CD4-positive, alpha-beta T cell treated with Interleukin-15 for 1 hour (primary cell): ENCODE measurements at regions not wholly inside any gene's neighbourhood (a gene's known extent, or its start where the extent isn't known, plus 50 kb on each side); places are given as distances from the start of the nearest gene placed in this dataset.
"Not testable (repeated sequence)": the region's sequence is repeated elsewhere in the genome, so short reads cannot be mapped to it uniquely, and the experiment has no call there.

Source experiments
- DNase-seq: peaks from one replicate; pipeline ENCODE4 v3.0.0-alpha.2; 2020

- DNase-seq: no peak
Measured at GRCh38 chr10:21403256-21404015, 122.0 kb downstream of the SKIDA1 start.

GRCh38 chr10:21402606-21403083 is 122.8 kb downstream of the SKIDA1 start:
- no peak for DNase-seq

GRCh38 chr10:21401196-21401595 is 124.3 kb downstream of the SKIDA1 start:
- DNase-seq: no peak

GRCh38 chr10:21399392-21400035 is 126.0 kb downstream of the SKIDA1 start:
- DNase-seq: no peak

GRCh38 chr10:21398563-21399231 is 126.8 kb downstream of the SKIDA1 start:
- no peak for DNase-seq

- no peak for DNase-seq
Measured at GRCh38 chr10:21396889-21397288, 128.6 kb downstream of the SKIDA1 start.

- no peak for DNase-seq
Measured at GRCh38 chr10:21393931-21394330, 131.6 kb downstream of the SKIDA1 start.

GRCh38 chr10:21388589-21388988 is 136.9 kb downstream of the SKIDA1 start:
- DNase-seq: no peak

- DNase-seq: no peak
Measured at GRCh38 chr10:21387868-21388267, 137.6 kb downstream of the SKIDA1 start.

- DNase-seq: no peak
Measured at GRCh38 chr10:21385996-21386585, 139.4 kb downstream of the SKIDA1 start.

- DNase-seq: no peak
Measured at GRCh38 chr10:21385536-21385935, 139.9 kb downstream of the SKIDA1 start.

- DNase-seq: no peak
Measured at GRCh38 chr10:21379143-21379542, 146.3 kb downstream of the SKIDA1 start.

GRCh38 chr10:21375274-21375673 is 150.2 kb downstream of the SKIDA1 start:
- DNase-seq: not testable (repeated sequence)

GRCh38 chr10:21373881-21374280 is 151.6 kb downstream of the SKIDA1 start:
- not testable (repeated sequence) for DNase-seq

- peak; percentile 32 for DNase-seq
Measured at GRCh38 chr10:21372651-21373410, 152.7 kb downstream of the SKIDA1 start.

GRCh38 chr10:21369697-21370096 is 155.8 kb downstream of the SKIDA1 start:
- DNase-seq: no peak

- no peak for DNase-seq
Measured at GRCh38 chr10:21368728-21369425, 156.6 kb downstream of the SKIDA1 start.

GRCh38 chr10:21368022-21368582 is 157.4 kb downstream of the SKIDA1 start:
- DNase-seq: no peak

- DNase-seq: not testable (repeated sequence)
Measured at GRCh38 chr10:21366108-21366507, 159.4 kb downstream of the SKIDA1 start.

GRCh38 chr10:21364196-21365114 is 161.0 kb downstream of the SKIDA1 start:
- no peak for DNase-seq

GRCh38 chr10:21363731-21364104 is 161.8 kb downstream of the SKIDA1 start:
- DNase-seq: no peak
